Upper lobe of right lung (tissue), 1 donor: ENCODE measurements at regions not wholly inside any gene's neighbourhood (a gene's known extent, or its start where the extent isn't known, plus 50 kb on each side); places are given as distances from the start of the nearest gene placed in this dataset.

Source experiments
- ATAC-seq: fragments of 200-7000 bp; cut with Tn5 transposase; one replicate; pipeline ENCODE4 v1.9.1; 2020; ENCODE audit warnings: mild to moderate bottlenecking, moderate library complexity
- DNase-seq: peaks from one replicate; pipeline ENCODE4 v3.0.0-alpha.2; 2020
- H3K27ac ChIP-seq: fragments of 200-600 bp; one replicate; pipeline ENCODE4 v1.8.0; 2022
- H3K27me3 ChIP-seq: fragments of 200-600 bp; one replicate; pipeline ENCODE4 v1.8.0; 2022; ENCODE audit warnings: mild to moderate bottlenecking
- H3K36me3 ChIP-seq: fragments of 200-600 bp; one replicate; pipeline ENCODE4 v1.8.0; 2022
- H3K4me1 ChIP-seq: fragments of 200-600 bp; one replicate; pipeline ENCODE4 v1.8.0; 2022
- H3K4me3 ChIP-seq: fragments of 200-600 bp; one replicate; pipeline ENCODE4 v1.8.0; 2022; ENCODE audit warnings: mild to moderate bottlenecking
- H3K9me3 ChIP-seq: fragments of 200-600 bp; one replicate; pipeline ENCODE4 v1.8.0; 2022
- intact Hi-C: fragments of 100-400 bp; cut with DNase I; formaldehyde crosslinking; loops from one replicate; pipeline ENCODE4 v1.11.0; 2022
- TF ChIP-seq, protein P1 (sequence below): fragments of 200-600 bp; IDR thresholded peaks from one replicate; pipeline ENCODE4 v1.8.0; 2022; ENCODE audit warnings: antibody characterized with exemption
- donor health status: DM: no; HTN: yes; CAD: no; lungs with severe emphysema.

- no peak for ATAC-seq
- intact Hi-C loops, result no loop called here
- DNase-seq, result no peak
- Histone ChIP-seq H3K4me1 (no peaks in the 10 kb centered on the region), H3K4me3 (no peak overlapping the region), H3K27me3 (peaks cover 4% of the 10 kb centered on the region), H3K36me3 (no peaks in the 10 kb centered on the region), H3K9me3 (no peaks in the 10 kb centered on the region), H3K27ac (no peak overlapping the region)
- TF ChIP-seq, protein P1, sequence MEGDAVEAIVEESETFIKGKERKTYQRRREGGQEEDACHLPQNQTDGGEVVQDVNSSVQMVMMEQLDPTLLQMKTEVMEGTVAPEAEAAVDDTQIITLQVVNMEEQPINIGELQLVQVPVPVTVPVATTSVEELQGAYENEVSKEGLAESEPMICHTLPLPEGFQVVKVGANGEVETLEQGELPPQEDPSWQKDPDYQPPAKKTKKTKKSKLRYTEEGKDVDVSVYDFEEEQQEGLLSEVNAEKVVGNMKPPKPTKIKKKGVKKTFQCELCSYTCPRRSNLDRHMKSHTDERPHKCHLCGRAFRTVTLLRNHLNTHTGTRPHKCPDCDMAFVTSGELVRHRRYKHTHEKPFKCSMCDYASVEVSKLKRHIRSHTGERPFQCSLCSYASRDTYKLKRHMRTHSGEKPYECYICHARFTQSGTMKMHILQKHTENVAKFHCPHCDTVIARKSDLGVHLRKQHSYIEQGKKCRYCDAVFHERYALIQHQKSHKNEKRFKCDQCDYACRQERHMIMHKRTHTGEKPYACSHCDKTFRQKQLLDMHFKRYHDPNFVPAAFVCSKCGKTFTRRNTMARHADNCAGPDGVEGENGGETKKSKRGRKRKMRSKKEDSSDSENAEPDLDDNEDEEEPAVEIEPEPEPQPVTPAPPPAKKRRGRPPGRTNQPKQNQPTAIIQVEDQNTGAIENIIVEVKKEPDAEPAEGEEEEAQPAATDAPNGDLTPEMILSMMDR, result no peak
These were observed 54.2 kb upstream of the MCTP2 start for GRCh38 chr15:94177112-94177511.

GRCh38 chr15:94175420-94175819 is 55.9 kb upstream of the MCTP2 start:
- Histone ChIP-seq H3K4me3 (no peak overlapping the region), H3K36me3 (no peaks in the 10 kb centered on the region), H3K4me1 (no peaks in the 10 kb centered on the region), H3K9me3 (no peaks in the 10 kb centered on the region), H3K27ac (no peak overlapping the region), H3K27me3 (no peaks in the 10 kb centered on the region)
- intact Hi-C loops, result no loop called here
- DNase-seq, result no peak
- TF ChIP-seq, protein P1, result no peak
- peak; percentile 37 for ATAC-seq

DNA sequence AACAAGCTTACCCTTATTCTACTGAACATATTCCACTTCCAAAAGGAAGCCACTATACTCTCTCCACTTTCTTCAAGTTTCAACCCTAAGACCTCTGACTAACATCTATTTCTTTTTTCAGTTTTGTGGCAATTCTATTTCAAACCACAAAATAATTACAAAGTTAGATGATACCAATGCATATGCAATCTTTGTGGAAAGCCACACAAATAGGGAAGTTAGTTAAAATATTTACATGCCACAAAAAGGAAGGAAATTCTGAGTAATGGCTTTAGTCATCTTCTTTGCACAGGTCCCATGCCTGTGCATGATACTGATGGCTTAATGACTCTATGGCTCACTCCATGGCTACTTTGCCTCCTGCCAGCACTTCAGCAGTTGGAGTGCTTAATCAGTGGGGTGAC is 57.0 kb upstream of the MCTP2 start:
- H3K9me3 ChIP-seq, result no peaks in the 10 kb centered on the region
- intact Hi-C loops, result no loop called here
- no peak for DNase-seq
- H3K27ac ChIP-seq, result no peak overlapping the region
- no peaks in the 10 kb centered on the region for H3K4me1 ChIP-seq
- H3K27me3 ChIP-seq, result no peaks in the 10 kb centered on the region
- H3K4me3 ChIP-seq, result no peak overlapping the region
- TF ChIP-seq, protein P1, result no peak
- H3K36me3 ChIP-seq, result no peaks in the 10 kb centered on the region
- peak; percentile 89 for ATAC-seq

DNA sequence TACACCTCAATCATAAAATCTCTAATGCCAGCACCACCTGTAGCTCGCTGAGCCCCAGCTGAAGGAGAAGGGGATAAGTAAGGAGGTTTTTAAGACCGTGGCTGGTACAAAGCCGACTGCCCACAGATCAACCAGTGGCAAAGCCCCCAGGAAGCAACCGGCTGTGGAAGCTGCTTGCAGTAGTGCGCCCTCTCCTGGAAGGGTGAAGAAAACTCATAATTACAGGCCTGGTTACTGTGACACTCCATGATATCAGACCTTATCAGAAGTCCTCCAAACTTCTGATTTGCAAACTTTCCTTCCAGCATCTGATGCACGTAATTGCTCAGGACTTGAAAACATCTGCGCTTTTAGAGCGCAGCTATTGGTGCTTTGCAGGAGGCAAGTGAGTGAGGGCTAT is 63.1 kb upstream of the MCTP2 start:
- Histone ChIP-seq H3K27me3 (no peaks in the 10 kb centered on the region), H3K4me1 (no peaks in the 10 kb centered on the region), H3K9me3 (no peaks in the 10 kb centered on the region), H3K36me3 (no peaks in the 10 kb centered on the region), H3K4me3 (no peak overlapping the region), H3K27ac (no peak overlapping the region)
- intact Hi-C loops, result loop anchor here (10.0 kb wide), 1 partner anchor 157 kb away; no protein-coding TSS in a partner anchor
- TF ChIP-seq, protein P1, result peak; percentile 20
- DNase-seq (no peak), ATAC-seq (peak; percentile 52)

GRCh38 chr15:94164971-94165370 is 66.4 kb upstream of the MCTP2 start:
- H3K36me3 ChIP-seq, result no peaks in the 10 kb centered on the region
- TF ChIP-seq, protein P1, result no peak
- no peak overlapping the region for H3K27ac ChIP-seq
- no peaks in the 10 kb centered on the region for H3K9me3 ChIP-seq
- H3K27me3 ChIP-seq, result peaks cover 3% of the 10 kb centered on the region
- intact Hi-C loops, result loop anchor here (10.0 kb wide), 1 partner anchor 160 kb away; no protein-coding TSS in a partner anchor
- no peaks in the 10 kb centered on the region for H3K4me1 ChIP-seq
- no peak for ATAC-seq
- no peak overlapping the region for H3K4me3 ChIP-seq
- DNase-seq, result no peak

DNA sequence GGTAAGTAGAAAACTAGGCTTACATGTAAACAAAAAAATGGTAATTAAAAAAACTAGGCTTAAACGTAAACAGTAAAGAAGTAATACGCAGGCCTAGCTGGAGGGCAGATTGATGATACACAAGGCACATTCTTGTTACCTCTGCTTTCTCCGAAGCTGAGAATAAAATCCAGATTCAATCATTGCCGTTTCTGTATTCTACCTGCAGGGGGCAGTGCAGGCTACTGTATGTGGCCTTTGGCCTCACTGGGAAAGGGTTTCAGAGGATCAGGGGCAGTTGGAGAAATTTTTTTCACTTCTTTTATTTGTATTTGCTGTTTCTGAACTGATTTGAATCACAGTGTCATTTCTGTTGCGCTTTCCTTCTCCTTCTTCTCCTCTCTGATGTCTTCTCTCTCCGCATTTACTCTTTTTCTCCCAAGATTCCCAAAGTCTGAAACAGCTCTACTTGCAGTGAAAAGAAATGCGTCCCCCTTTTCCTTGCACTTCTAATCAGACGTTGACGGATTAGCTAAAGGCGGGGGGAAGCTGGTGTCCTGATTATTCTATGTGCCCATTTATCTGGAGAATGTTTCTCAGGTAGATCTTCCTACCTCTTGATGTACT is 67.1 kb upstream of the MCTP2 start:
- TF ChIP-seq, protein P1, result peak; percentile 91
- DNase-seq (no peak), ATAC-seq (peak; percentile 93)
- H3K9me3 ChIP-seq, result no peaks in the 10 kb centered on the region
- peaks cover 3% of the 10 kb centered on the region for H3K27me3 ChIP-seq
- intact Hi-C loops, result loop anchor here (10.0 kb wide), 1 partner anchor 160 kb away; no protein-coding TSS in a partner anchor
- H3K27ac ChIP-seq, result no peak overlapping the region
- H3K4me1 ChIP-seq, result no peaks in the 10 kb centered on the region
- no peaks in the 10 kb centered on the region for H3K36me3 ChIP-seq
- H3K4me3 ChIP-seq, result no peak overlapping the region
